HEK293 (cell line): ENCODE measurements at regions not wholly inside any gene's neighbourhood (a gene's known extent, or its start where the extent isn't known, plus 50 kb on each side); places are given as distances from the start of the nearest gene placed in this dataset.

Experiments
- BCL11A ChIP-seq: fragments of 450-650 bp; formaldehyde crosslinking; IDR thresholded peaks from 2 replicates; pipeline ENCODE4 v1.5.1; 2016; ENCODE audit warnings: low read depth, missing biosample characterization, missing genetic modification characterization
- CTCF ChIP-seq: fragments of 450-650 bp; formaldehyde crosslinking; IDR thresholded peaks from 2 replicates; pipeline ENCODE4 v1.5.1; 2016; ENCODE audit warnings: missing biosample characterization, missing genetic modification characterization
- PBX3 ChIP-seq: sonication (generic); formaldehyde crosslinking; IDR thresholded peaks from 2 replicates; pipeline ENCODE4 v1.8.1; 2022; ENCODE audit warnings: mild to moderate bottlenecking, moderate library complexity, missing genetic modification reagents
- RBAK ChIP-seq: fragments of 450-650 bp; formaldehyde crosslinking; IDR thresholded peaks from 2 replicates; pipeline ENCODE4 v1.5.1; 2016; ENCODE audit warnings: missing biosample characterization, missing genetic modification characterization
- YY1 ChIP-seq: fragments of 450-650 bp; formaldehyde crosslinking; IDR thresholded peaks from 2 replicates; pipeline ENCODE4 v1.5.1; 2018; ENCODE audit warnings: missing biosample characterization, missing genetic modification characterization
- ZNF121 ChIP-seq: fragments of 450-650 bp; formaldehyde crosslinking; IDR thresholded peaks from 2 replicates; pipeline ENCODE4 v1.5.1; 2016; ENCODE audit warnings: missing biosample characterization, missing genetic modification characterization
- ZNF138 ChIP-seq: fragments of 450-650 bp; formaldehyde crosslinking; IDR thresholded peaks from 2 replicates; pipeline ENCODE4 v1.5.1; 2016; ENCODE audit warnings: missing biosample characterization, missing genetic modification characterization, borderline replicate concordance
- ZNF175 ChIP-seq: fragments of 450-650 bp; formaldehyde crosslinking; IDR thresholded peaks from 2 replicates; pipeline ENCODE4 v1.5.1; 2016; ENCODE audit warnings: missing biosample characterization, missing genetic modification characterization
- ZNF24 ChIP-seq: fragments of 450-650 bp; formaldehyde crosslinking; IDR thresholded peaks from 2 replicates; pipeline ENCODE4 v1.5.1; 2016; ENCODE audit warnings: missing biosample characterization, missing genetic modification characterization
- ZNF292 ChIP-seq: fragments of 450-650 bp; formaldehyde crosslinking; IDR thresholded peaks from 2 replicates; pipeline ENCODE4 v1.5.1; 2016; ENCODE audit warnings: low read depth, missing biosample characterization, missing genetic modification characterization, borderline replicate concordance
- ZNF76 ChIP-seq: fragments of 450-650 bp; formaldehyde crosslinking; IDR thresholded peaks from 2 replicates; pipeline ENCODE4; 2016; ENCODE audit warnings: low read depth, missing biosample characterization, missing genetic modification characterization, borderline replicate concordance
- ZNF776 ChIP-seq: fragments of 450-650 bp; formaldehyde crosslinking; IDR thresholded peaks from 2 replicates; pipeline ENCODE4 v1.5.0; 2017; ENCODE audit warnings: missing biosample characterization, missing genetic modification characterization, borderline replicate concordance

GRCh38 chr17:63029541-63029940, 63.5 kb downstream of the TANC2 start:
- no peak for TF ChIP-seq BCL11A (tag by site-specific recombination)
- no peak for TF ChIP-seq CTCF (tag by site-specific recombination)
- TF ChIP-seq ZNF175 (tag by site-specific recombination): no peak
- TF ChIP-seq ZNF138: no peak
- TF ChIP-seq PBX3 (CRISPR knock-in tag): no peak
- TF ChIP-seq ZNF121 (tag by site-specific recombination): no peak
- TF ChIP-seq ZNF292 (tag by site-specific recombination): no peak
- TF ChIP-seq YY1 (tag by site-specific recombination): no peak
- TF ChIP-seq ZNF24 (tag by site-specific recombination): no peak
- no peak for TF ChIP-seq RBAK (tag by site-specific recombination)
- no peak for TF ChIP-seq ZNF776 (tag by site-specific recombination)
- no peak for TF ChIP-seq ZNF76
